HG02981 (cell line): ENCODE measurements at regions not wholly inside any gene's neighbourhood (a gene's known extent, or its start where the extent isn't known, plus 50 kb on each side); places are given as distances from the start of the nearest gene placed in this dataset.
"Not testable (repeated sequence)": the region's sequence is repeated elsewhere in the genome, so short reads cannot be mapped to it uniquely, and the experiment has no call there.

Experiments used
- ATAC-seq: cut with Tn5 transposase; IDR thresholded peaks from one replicate; pipeline ENCODE4 v1.9.1; 2021; ENCODE audit warnings: mild to moderate bottlenecking, moderate library complexity; ENCODE audit not compliant: unreplicated experiment

- no peak for ATAC-seq
These were observed 290.7 kb downstream of the TCERG1L start for GRCh38 chr10:131020775-131021174.

GRCh38 chr10:131021246-131021895 lies 290.1 kb downstream of the TCERG1L start:
- no peak for ATAC-seq

GRCh38 chr10:131021969-131022368 lies 289.6 kb downstream of the TCERG1L start:
- no peak for ATAC-seq

GRCh38 chr10:131022369-131022768 lies 289.2 kb downstream of the TCERG1L start:
- no peak for ATAC-seq

GRCh38 chr10:131022981-131023380 lies 288.5 kb downstream of the TCERG1L start:
- no peak for ATAC-seq

- no peak for ATAC-seq
These were observed 287.0 kb downstream of the TCERG1L start for GRCh38 chr10:131024259-131025131.

- ATAC-seq: no peak
These were observed 286.2 kb downstream of the TCERG1L start for GRCh38 chr10:131025333-131025732.

- ATAC-seq: no peak
These were observed 284.3 kb downstream of the TCERG1L start for GRCh38 chr10:131027256-131027655.

GRCh38 chr10:131031346-131031745 lies 280.2 kb downstream of the TCERG1L start:
- ATAC-seq: no peak

- ATAC-seq: no peak
These were observed 279.0 kb downstream of the TCERG1L start for GRCh38 chr10:131032329-131033165.

- ATAC-seq: no peak
These were observed 278.1 kb downstream of the TCERG1L start for GRCh38 chr10:131033166-131034085.

- no peak for ATAC-seq
These were observed 277.1 kb downstream of the TCERG1L start for GRCh38 chr10:131034451-131034850.

- no peak for ATAC-seq
These were observed 275.7 kb downstream of the TCERG1L start for GRCh38 chr10:131035779-131036178.

GRCh38 chr10:131038056-131038455 lies 273.5 kb downstream of the TCERG1L start:
- no peak for ATAC-seq

GRCh38 chr10:131041031-131041430 lies 270.5 kb downstream of the TCERG1L start:
- ATAC-seq: no peak

GRCh38 chr10:131041441-131041840 lies 270.1 kb downstream of the TCERG1L start:
- no peak for ATAC-seq

- not testable (repeated sequence) for ATAC-seq
These were observed 269.5 kb downstream of the TCERG1L start for GRCh38 chr10:131042015-131042414.
